Fibroblast of mammary gland (primary cell): ENCODE measurements at regions not wholly inside any gene's neighbourhood (a gene's known extent, or its start where the extent isn't known, plus 50 kb on each side); places are given as distances from the start of the nearest gene placed in this dataset.
"Not testable (repeated sequence)": the region's sequence is repeated elsewhere in the genome, so short reads cannot be mapped to it uniquely, and the experiment has no call there.

Source experiments
- DNase-seq: peaks from one replicate; pipeline ENCODE4 v3.0.0-alpha.2; 2010; ENCODE audit warnings: low read depth
- H3K4me3 ChIP-seq: 2 replicates; pipeline ENCODE4 v1.5.1; 2011; ENCODE audit warnings: low read depth, mild to moderate bottlenecking, low read length, moderate library complexity; ENCODE audit not compliant: control insufficient read depth
- TF ChIP-seq, protein P1 (sequence below): conservative IDR thresholded peaks from 2 replicates; pipeline ENCODE4 v1.5.1; 2011; ENCODE audit warnings: low read depth, low read length, inconsistent platforms; ENCODE audit not compliant: control insufficient read depth, insufficient read depth

DNA sequence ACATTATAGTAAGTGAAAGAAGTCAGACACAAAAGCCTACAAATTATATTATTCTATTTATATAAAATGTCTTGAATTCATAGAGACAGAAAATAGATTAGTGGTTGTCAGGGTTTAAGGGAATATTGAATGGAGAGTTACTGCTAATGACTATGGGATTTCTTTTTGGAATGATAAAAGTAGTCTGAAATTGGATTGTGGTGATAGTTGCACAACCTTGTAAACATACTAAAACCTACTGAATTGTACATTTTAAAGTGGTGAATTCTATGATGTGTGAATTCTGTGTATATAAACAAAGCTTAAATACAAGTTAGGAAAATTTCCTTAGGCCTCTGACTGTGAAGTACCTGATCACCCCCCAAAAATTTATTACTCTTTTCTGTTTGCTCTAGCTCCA is 343.1 kb downstream of the TFAP2B start:
- H3K4me3 ChIP-seq: no peak overlapping the region
- TF ChIP-seq, protein P1, sequence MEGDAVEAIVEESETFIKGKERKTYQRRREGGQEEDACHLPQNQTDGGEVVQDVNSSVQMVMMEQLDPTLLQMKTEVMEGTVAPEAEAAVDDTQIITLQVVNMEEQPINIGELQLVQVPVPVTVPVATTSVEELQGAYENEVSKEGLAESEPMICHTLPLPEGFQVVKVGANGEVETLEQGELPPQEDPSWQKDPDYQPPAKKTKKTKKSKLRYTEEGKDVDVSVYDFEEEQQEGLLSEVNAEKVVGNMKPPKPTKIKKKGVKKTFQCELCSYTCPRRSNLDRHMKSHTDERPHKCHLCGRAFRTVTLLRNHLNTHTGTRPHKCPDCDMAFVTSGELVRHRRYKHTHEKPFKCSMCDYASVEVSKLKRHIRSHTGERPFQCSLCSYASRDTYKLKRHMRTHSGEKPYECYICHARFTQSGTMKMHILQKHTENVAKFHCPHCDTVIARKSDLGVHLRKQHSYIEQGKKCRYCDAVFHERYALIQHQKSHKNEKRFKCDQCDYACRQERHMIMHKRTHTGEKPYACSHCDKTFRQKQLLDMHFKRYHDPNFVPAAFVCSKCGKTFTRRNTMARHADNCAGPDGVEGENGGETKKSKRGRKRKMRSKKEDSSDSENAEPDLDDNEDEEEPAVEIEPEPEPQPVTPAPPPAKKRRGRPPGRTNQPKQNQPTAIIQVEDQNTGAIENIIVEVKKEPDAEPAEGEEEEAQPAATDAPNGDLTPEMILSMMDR: no peak
- no peak for DNase-seq

DNA sequence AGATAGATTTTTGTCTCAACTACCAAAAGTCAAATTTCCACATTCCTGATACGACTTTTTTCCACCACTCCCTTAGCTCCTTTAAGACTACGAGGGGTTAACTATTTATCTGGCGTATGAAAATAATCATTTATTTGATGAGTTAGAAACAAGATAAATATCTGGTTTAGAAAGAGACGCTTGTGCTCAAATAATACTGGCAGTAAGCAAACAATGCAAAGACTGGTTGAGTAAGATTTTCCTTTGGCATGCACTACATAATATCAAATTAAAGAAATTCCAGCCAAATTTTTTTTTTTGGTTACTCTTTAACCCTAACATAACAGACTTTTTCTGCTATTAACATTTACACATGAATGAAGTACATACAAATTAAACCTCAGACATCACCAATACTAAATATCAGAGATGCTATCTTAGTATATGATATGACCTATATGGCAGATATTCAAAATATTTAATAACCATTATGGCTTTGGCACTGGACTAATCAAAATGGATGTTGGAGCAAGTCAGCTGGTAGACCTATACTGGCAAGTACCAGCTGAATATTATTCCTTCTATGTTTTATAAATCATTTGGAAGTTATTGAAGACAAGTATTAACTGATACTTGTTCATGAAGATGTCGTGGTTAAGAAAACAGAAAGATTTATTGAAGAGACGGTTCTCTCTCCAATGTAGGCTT is 345.3 kb downstream of the TFAP2B start:
- TF ChIP-seq, protein P1: no peak
- H3K4me3 ChIP-seq: no peak overlapping the region

DNA sequence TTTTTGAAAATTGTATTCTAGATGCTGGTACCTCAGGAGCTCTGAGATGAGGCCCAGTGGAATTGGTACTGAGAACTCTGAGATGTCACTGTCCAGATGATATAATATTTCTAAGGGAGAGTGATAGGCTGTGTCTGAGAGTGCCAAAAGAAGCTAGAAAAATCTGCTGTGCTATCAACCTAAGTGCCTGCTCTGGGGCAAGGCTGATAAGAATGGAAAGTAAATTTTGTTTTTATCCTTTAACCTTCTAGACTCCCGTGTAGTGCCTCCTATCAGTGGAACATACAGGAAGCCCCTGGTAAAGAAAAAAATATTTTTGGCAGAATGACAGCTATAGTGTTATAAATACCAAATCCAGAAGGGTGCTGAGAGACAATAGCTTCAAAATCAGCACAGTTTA is 348.2 kb downstream of the TFAP2B start:
- no peak overlapping the region for H3K4me3 ChIP-seq
- TF ChIP-seq, protein P1: no peak
- no peak for DNase-seq

More for the DNA sequence above, 345.3 kb downstream of the TFAP2B start:
- DNase-seq: no peak

DNA sequence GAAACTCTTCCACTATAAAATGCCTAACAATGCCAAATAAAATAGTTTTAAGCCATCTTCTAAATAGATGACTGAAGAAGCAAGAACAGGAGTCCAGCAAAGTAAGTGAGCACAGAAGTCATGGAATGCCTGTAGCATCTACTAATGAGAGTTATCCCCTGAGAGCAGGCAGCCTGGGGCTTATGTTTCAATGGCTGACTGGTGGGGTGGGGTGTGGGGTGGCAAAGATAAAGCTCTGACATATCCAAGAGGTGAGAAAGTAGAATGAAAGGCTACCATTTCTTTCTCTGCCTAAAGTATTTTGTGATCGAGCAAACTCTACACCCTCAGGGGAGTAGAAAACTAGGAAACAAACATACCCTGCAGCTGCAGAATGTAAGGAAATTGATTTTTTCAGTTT is 348.8 kb downstream of the TFAP2B start:
- TF ChIP-seq, protein P1: no peak
- DNase-seq: no peak

DNA sequence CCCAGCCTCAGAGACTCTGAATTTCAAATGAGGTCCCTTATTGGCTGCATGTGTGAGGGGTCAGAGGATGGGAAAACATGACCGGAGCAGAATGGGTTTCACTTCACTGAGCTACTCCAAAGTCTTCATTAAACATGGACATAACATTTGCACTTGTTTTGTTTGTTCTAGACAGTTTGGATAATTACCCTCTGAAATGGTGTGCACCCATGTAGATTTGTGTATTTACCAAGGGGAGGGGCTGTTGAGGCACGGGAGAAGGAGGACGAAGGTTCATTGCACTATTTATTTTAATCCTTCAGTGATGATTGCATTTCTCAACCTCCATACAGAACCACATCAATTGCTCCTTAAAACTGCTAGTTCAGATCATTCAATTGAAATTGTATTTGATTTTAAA is 364.2 kb downstream of the TFAP2B start:
- TF ChIP-seq, protein P1: no peak
- no peak for DNase-seq
- H3K4me3 ChIP-seq: no peak overlapping the region

More for the DNA sequence above, 348.8 kb downstream of the TFAP2B start:
- H3K4me3 ChIP-seq: no peak overlapping the region

DNA sequence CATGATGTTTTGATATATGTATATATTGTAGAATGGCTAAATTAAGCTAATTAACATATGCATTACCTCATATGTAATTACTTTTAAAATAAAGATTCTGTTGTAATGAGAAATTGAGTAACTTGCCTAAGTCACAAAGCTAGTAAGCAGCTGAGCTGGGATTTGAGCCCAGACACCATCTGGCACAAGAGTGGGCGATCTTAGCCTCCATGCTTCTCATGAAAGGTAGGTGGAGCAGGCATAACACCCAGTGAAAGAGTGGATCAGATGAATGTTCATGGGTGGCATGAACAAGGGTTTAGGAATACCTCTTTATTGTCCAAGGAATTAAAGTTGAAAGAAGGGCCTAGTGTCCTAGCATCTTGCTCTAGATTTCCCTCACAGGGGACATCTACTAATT is 365.4 kb downstream of the TFAP2B start:
- no peak for DNase-seq
- H3K4me3 ChIP-seq: no peak overlapping the region
- TF ChIP-seq, protein P1: no peak

DNA sequence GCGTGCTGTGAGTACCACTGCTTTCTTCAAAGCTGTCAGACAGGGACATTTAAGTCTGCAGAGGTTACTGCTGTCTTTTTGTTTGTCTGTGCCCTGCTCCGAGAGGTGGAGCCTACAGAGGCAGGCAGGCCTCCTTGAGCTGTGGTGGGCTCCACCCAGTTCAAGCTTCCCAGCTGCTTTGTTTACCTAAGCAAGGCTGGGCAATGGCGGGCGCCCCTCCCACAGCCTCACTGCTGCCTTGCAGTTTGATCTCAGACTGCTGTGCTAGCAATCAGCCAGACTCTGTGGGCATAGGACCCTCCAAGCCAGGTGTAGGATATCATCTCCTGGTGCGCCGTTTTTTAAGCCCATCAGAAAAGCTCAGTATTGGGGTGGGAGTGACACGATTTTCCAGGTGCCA is 374.5 kb downstream of the TFAP2B start:
- not testable (repeated sequence) for DNase-seq, H3K4me3 ChIP-seq
